ENCODE measurements at regions not wholly inside any gene's neighbourhood (a gene's known extent, or its start where the extent isn't known, plus 50 kb on each side); places are given as distances from the start of the nearest gene placed in this dataset.

DNA sequence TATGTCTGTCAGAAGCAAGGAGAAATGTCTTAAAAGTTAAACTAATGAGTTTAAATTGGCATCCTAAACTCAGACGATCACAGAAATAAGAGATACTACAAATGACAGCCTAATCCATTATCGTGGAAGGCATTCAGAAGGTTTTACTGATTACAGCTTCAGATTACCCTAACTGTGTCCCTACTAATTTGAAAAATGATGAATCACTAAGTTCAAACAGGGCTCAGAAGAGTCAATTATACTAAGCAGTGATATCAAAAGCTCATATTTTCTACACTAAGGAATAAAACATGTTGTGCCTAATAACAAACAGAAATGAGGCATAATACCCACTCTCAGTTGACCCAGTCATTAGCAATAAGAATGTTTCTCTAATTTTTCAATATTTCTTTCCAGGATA is 152.0 kb upstream of the NRBF2 start:
- FAIRE-seq, result no peak
- Histone ChIP-seq H3K4me1 (ENCODE audit: control insufficient read depth, insufficient read depth, low read length) (no peaks in the 10 kb centered on the region), H3K9me3 (replicated peaks; ENCODE audit: control insufficient read depth, insufficient read depth, low read length) (no peaks in the 10 kb centered on the region; the same call in 2 of the 3 replicates), H2AFZ (ENCODE audit: control insufficient read depth, low read depth, low read length) (no peak overlapping the region), H3K4me3 (no peak overlapping the region), H3K27ac (ENCODE audit: control insufficient read depth, insufficient read depth) (no peak overlapping the region), H3K36me3 (ENCODE audit: control insufficient read depth in 2 of 2, insufficient read depth in 2 of 2, low read length in 1 of 2) (no peaks in the 10 kb centered on the region), H3K4me2 (ENCODE audit: control insufficient read depth, insufficient read depth) (no peak overlapping the region), H3K9ac (ENCODE audit: control insufficient read depth, insufficient read depth, low read length) (no peak overlapping the region), H3K79me2 (ENCODE audit: control insufficient read depth, insufficient read depth, low read length) (no peaks in the 10 kb centered on the region), H3K27me3 (replicated peaks in 1 of 2; ENCODE audit: control insufficient read depth in 2 of 2, insufficient read depth in 2 of 2, low read length in 1 of 2) (no peaks in the 10 kb centered on the region), H4K20me1 (ENCODE audit: control insufficient read depth, insufficient read depth) (no peaks in the 10 kb centered on the region)
- ChIA-PET RAD21 (ENCODE audit: unreplicated experiment) (interaction anchor here (0.9 kb wide), 1 partner anchor 104 kb away, joined by 3 read pairs; no protein-coding TSS in a partner anchor), POLR2A (no interaction called here), CTCF (no interaction called here), SMC1A (ENCODE audit: uncharacterized antibody, unreplicated experiment) (interaction anchor here (0.6 kb wide), 1 partner anchor 55 kb away, joined by 3 read pairs; no protein-coding TSS in a partner anchor)
- WGBS (ENCODE audit: insufficient coverage, insufficient replicate concordance, low lambda C conversion rate, missing lambda C conversion rate), result 86% methylated on average over 2 of the region's 2 CpGs
- no peak for TF ChIP-seq SIN3A (IDR thresholded peaks at IDR 0.05; ENCODE audit: low read depth, low read length)
- TF ChIP-seq, protein P1, sequence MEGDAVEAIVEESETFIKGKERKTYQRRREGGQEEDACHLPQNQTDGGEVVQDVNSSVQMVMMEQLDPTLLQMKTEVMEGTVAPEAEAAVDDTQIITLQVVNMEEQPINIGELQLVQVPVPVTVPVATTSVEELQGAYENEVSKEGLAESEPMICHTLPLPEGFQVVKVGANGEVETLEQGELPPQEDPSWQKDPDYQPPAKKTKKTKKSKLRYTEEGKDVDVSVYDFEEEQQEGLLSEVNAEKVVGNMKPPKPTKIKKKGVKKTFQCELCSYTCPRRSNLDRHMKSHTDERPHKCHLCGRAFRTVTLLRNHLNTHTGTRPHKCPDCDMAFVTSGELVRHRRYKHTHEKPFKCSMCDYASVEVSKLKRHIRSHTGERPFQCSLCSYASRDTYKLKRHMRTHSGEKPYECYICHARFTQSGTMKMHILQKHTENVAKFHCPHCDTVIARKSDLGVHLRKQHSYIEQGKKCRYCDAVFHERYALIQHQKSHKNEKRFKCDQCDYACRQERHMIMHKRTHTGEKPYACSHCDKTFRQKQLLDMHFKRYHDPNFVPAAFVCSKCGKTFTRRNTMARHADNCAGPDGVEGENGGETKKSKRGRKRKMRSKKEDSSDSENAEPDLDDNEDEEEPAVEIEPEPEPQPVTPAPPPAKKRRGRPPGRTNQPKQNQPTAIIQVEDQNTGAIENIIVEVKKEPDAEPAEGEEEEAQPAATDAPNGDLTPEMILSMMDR (IDR thresholded peaks at IDR 0.05 in 2 of 3, conservative IDR thresholded peaks at IDR 0.05 in 1 of 3; ENCODE audit: control insufficient read depth in 2 of 3, extremely low read depth in 1 of 3, insufficient read depth in 1 of 3, low read depth in 3 of 3, low read length in 3 of 3), result no peak
- TF ChIP-seq, protein P2, sequence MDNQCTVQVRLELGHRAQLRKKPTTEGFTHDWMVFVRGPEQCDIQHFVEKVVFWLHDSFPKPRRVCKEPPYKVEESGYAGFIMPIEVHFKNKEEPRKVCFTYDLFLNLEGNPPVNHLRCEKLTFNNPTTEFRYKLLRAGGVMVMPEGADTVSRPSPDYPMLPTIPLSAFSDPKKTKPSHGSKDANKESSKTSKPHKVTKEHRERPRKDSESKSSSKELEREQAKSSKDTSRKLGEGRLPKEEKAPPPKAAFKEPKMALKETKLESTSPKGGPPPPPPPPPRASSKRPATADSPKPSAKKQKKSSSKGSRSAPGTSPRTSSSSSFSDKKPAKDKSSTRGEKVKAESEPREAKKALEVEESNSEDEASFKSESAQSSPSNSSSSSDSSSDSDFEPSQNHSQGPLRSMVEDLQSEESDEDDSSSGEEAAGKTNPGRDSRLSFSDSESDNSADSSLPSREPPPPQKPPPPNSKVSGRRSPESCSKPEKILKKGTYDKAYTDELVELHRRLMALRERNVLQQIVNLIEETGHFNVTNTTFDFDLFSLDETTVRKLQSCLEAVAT (IDR thresholded peaks at IDR 0.05), result no peak
- TF ChIP-seq, protein P3, sequence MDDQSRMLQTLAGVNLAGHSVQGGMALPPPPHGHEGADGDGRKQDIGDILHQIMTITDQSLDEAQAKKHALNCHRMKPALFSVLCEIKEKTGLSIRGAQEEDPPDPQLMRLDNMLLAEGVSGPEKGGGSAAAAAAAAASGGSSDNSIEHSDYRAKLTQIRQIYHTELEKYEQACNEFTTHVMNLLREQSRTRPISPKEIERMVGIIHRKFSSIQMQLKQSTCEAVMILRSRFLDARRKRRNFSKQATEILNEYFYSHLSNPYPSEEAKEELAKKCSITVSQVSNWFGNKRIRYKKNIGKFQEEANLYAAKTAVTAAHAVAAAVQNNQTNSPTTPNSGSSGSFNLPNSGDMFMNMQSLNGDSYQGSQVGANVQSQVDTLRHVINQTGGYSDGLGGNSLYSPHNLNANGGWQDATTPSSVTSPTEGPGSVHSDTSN (IDR thresholded peaks at IDR 0.05; ENCODE audit: insufficient replicate concordance, low read depth, low read length), result no peak
- DNase-seq (ENCODE audit: low read depth, low spot score), result no peak
- intact Hi-C loops (cut with micrococcal nuclease; ENCODE audit: unreplicated experiment) (no loop called here), in situ Hi-C loops (cut with MboI) (no loop called here)
- BruUV-seq (replicated peaks), result no TSS peak
- ATAC-seq, result no peak
